ENCODE measurements at regions not wholly inside any gene's neighbourhood (a gene's known extent, or its start where the extent isn't known, plus 50 kb on each side); places are given as distances from the start of the nearest gene placed in this dataset.

DNA sequence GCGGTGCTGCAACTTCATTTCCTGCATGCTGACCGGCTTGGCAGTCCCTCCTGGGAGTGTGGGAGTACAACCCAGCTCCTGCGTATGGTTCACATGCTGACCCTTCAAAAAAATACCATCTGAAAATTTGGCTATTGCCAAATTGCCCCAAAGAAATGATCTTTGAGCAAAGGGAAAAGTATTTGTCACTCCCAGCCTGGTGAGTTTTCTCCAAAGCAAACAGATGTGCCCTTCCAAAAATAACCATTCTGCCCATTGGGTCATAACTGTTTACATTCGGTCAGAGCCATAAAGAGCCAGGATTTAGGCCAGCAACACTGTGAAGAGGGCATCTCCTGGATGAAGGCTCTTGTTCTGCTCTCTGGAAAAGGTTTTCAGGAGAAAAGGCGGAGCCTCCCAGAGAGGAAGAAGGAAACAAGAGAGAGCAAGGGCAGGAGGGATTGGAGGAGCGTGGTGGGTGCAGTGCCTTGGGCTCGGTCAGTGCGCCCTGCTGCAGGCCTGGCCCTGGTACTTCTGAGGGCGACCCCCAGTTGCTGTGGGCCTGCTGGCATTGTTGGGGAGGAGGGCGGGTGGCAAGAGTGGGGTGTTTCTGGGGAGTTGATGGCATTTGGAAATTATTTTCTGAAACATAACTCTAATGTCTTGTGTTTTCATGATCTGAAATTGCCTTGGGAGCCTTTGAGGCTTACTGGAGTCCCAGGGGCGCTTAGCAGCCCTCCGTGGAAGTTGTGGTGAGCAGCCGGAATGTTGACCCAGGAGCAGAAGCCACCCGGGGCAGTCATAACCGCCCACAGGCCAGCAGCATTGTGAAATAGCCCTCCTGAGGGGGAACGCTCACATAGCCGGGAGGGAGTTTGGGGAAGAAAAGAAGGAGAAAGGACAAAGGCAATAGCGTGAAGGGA lies 248.4 kb downstream of the MYLK4 start:
- DNase-seq = no peak

- peak; percentile 72 for DNase-seq
Observed at GRCh38 chr6:2497922-2498623, 252.6 kb downstream of the MYLK4 start.

GRCh38 chr6:2496291-2496690 lies 250.9 kb upstream of the GMDS start:
- DNase-seq = no peak

DNA sequence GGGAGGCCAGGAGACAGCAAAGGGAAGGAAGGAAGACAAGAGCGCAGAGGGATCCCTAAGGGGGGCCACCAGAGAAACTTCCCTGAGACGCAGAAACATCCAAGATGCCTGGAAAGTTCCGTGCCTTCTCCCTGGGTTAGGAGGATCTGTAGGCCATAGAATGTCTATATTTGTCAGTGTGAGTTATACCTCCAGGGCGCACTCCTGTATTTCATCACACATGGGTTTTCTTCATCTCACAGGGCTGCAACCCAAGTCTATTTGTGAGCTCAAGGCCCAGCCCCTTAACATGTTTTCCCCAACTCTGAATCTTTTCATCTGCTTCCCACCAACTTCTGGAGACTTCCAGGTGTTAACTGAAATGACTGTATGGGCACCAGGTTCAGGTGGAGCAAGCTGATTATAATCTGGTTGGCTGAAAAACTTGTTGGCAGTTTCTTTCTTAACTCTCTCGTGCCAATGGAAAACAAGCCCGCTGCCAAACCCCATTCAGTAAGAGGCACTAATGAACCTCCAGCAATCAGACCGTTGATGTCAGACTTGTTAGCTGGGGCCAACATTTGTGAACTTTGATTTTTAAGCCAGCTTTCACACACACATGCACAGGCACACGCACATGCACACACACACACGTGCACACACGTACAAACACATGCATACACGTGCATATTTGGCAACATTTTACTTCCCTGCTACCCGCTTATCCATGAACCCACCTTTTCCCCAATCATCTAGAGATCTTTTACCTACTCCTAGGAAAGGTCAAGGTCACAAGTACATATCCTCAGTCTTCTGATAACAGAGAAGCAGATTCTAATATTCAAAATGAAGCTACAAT lies 247.5 kb upstream of the GMDS start:
- DNase-seq = no peak

DNA sequence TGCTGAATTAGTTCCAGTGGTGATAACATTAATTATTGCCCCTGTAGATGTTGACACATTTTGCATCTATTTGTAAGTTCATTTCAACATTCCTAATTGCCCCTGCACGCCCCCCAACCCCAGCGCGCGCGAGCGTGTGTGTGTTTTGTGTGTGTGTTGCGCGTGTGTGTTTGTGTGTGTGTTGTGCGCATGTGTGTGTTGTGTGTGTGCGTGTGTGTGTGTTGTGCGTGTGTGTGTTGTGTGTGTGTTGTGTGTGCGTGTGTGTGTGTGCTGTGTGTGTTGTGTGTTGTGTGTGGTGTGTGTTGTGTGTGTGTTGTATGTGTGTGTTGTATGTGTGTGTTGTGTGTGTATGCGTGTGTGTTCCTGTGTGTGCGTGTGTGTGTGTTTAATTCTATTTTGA lies 245.7 kb upstream of the GMDS start:
- DNase-seq = no peak

DNA sequence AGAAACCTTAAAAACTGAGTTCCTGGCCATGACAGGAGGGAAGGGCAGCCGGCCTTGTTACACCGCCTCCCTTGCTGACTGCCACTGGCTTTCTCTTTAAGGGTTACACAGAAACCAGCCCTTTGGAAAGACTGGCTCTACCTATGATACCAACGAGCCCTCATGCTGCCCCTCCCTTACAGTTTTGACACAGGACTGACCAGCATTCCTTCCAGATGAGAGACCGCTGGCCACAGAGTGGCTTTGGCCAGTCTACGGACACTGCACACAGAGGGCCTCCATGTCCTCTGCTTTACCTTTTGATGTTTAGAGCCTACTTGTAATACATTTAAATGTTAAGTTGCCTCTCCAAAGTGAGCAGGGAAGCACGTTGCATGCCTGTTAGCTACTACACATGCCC lies 243.2 kb upstream of the GMDS start:
- no peak for DNase-seq

GRCh38 chr6:2485116-2485515 lies 239.7 kb upstream of the GMDS start:
- DNase-seq = no peak

DNA sequence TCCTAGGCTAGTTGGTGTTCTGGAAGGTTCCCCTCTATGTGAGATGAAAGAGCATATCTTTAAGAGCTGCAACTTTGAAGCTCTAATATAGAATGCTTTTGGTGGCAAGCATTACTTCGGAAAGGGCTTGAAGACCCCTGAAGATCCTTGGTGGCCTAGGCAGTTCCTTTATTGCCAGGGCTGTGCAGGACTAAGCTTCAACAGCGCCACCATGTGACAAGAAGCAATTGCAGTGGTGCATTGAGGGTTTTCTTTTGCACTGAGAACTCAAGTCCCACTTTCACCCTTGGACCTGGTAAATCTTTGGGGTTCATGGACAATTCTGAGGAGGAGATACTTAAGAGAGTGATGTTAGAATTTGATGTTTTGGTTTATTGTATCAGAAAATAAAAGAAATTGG lies 237.4 kb upstream of the GMDS start:
- DNase-seq = no peak

DNA sequence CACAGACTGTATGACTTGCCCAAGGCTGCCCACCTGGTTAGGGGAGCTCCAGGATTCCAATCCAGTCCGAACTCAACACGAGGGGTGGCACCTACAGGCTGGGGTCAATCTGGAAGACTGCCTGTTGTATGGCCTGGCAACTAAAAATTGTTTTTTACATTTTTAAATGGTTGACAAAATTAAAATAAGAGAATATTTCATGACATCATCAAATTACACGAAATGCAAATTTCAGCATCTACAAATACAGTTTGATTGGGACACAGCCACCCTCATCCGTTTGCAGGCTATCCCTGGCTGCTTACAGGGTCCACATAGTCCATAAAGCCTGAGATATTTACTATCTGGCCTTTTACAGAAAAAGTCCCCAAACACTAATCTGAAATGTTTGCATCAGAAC lies 235.9 kb upstream of the GMDS start:
- no peak for DNase-seq

GRCh38 chr6:2480267-2480966 lies 235.0 kb upstream of the GMDS start:
- peak; percentile 29 for DNase-seq

GRCh38 chr6:2478200-2478599 lies 232.8 kb upstream of the GMDS start:
- peak; percentile 71 for DNase-seq

DNA sequence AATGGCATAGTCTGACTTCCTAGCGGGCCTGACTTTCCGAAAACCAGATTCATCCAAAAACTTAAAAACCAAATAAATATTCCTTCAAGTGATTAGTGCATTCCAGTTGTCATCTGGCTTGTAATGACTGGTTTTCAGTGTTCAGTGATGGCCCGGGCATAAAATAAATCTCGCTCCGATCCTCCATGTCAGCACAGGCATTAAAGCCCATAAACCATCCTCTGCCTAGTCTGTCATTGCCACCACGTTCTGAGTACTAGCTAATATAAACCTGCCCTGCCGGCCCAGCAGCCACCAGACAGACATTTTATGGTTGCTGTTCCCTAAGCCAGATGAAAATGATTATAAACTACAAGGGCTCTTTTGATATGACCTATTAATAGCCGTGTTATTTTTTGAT lies 232.3 kb upstream of the GMDS start:
- DNase-seq = no peak

DNA sequence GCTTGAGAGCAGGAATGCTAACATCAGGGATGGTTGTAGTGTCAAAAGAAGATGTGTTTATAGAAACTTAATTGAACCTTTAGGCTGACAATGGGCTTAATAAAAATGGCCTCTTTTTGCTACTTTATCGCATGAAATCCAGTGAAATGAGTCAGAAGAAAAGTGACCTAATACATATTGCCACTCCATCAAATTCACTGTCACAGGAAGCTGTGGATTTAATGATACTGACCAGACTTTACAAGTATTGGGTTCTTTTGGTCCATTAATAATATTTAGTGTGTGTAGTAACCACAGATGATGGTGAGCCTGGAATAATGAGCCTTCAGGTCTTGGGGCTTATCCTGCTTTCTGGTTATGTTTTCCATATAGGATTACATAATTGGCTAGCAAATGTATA lies 231.8 kb upstream of the GMDS start:
- DNase-seq = no peak

- DNase-seq = no peak
Observed at GRCh38 chr6:2476376-2476775, 231.0 kb upstream of the GMDS start.

DNA sequence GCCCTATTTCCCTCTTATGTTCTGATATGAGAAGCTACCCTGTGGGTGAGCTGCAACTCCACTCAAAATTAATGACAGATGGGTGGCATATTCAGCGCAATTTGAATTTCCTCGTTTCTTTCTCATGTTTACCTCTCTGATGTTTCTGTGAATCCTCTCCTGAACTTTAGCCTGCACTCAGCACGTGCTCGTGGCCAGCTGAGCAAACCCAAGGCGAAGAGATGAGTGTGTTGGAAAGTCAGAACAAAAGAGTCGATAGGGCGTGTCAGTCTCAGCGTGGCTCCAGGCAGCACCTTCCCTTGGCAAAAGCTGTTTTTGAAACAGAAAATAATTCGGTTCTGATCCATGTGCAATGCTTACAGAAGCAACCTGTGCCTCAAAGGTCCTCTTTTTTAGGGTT lies 226.1 kb upstream of the GMDS start:
- DNase-seq = no peak

- no peak for DNase-seq
Observed at GRCh38 chr6:2469428-2469827, 224.0 kb upstream of the GMDS start.

DNA sequence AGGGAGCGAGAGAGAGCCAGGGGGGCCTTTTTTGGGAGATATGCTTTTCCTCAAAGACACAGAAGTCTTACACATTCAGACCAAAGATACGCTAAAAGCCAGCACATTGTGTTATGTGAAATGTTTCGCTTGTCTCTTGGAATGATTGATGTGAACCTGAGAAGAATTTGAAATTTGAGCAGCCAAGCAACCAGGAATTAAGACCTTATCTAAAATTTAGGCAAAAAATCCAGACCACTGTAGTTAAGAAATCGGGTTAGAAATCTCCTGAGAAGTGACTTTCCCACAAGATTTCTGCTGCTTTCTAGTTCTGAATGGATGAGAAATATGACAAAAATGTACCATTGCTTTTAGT lies 223.2 kb upstream of the GMDS start:
- DNase-seq = no peak

- DNase-seq = no peak
Observed at GRCh38 chr6:2467929-2468600, 222.7 kb upstream of the GMDS start.

GRCh38 chr6:2465336-2465735 lies 219.9 kb upstream of the GMDS start:
- no peak for DNase-seq

- no peak for DNase-seq
Observed at GRCh38 chr6:2464641-2465040, 219.2 kb upstream of the GMDS start.

- DNase-seq = no peak
Observed at GRCh38 chr6:2462831-2463230, 217.4 kb upstream of the GMDS start.

DNA sequence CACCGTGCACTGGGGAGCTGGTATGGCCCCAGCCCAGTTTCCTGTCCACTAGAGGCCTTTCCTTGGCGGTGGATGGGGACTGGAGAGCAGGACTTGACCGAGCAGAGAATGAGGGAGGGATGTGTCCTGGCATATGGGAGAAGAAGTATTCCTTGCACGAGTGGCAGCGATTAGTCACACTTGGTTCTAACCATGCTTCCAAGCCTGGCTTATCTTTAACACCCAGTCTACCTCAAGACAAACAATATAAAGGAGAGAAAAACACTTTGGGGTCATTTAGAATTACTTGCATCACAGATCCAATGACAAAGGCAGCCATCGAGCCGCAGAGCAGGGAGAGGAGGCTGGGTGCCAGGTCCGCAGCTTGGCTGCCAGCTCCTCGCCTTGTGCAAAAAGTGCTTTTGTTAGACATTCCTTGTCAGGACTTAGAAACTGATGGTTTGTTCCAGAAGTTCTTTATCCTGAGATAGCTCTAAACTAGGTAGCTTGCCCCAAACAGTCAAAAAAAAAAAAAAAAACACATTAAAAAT lies 214.9 kb upstream of the GMDS start:
- DNase-seq = no peak

Data from NCI-H226 (cell line).